ENCODE measurements at regions not wholly inside any gene's neighbourhood (a gene's known extent, or its start where the extent isn't known, plus 50 kb on each side); places are given as distances from the start of the nearest gene placed in this dataset.
A peak's percentile ranks its signal among the peaks of the same experiment; 100 is the strongest.

DNA sequence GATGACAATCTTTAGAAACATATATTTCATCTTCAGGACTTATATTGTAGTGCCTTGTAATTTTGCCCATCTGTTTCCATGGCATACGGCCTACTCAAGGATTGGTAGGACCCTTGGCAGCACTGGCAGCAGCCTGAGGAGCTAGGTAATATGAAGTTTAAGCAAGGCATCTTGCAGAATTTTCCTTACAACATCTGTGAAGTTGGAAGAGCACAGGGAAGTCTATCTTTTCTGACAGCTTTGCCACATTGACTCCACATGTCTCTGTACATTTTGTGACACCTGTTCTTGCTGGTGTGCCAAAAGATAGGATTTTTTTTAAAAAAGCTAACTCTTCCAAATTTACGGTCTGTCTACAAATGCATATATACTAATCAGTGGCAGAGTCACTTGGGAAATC is 1235.2 kb downstream of the PCDH7 start:
- no peak for DNase-seq (ENCODE audit: low read depth)
- TF ChIP-seq, protein P1, sequence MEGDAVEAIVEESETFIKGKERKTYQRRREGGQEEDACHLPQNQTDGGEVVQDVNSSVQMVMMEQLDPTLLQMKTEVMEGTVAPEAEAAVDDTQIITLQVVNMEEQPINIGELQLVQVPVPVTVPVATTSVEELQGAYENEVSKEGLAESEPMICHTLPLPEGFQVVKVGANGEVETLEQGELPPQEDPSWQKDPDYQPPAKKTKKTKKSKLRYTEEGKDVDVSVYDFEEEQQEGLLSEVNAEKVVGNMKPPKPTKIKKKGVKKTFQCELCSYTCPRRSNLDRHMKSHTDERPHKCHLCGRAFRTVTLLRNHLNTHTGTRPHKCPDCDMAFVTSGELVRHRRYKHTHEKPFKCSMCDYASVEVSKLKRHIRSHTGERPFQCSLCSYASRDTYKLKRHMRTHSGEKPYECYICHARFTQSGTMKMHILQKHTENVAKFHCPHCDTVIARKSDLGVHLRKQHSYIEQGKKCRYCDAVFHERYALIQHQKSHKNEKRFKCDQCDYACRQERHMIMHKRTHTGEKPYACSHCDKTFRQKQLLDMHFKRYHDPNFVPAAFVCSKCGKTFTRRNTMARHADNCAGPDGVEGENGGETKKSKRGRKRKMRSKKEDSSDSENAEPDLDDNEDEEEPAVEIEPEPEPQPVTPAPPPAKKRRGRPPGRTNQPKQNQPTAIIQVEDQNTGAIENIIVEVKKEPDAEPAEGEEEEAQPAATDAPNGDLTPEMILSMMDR (IDR thresholded peaks at IDR 0.05; ENCODE audit: control insufficient read depth, extremely low read depth, insufficient read depth) = no peak
- no peak overlapping the region for H3K4me3 ChIP-seq (ENCODE audit: low read depth, low read length)

DNA sequence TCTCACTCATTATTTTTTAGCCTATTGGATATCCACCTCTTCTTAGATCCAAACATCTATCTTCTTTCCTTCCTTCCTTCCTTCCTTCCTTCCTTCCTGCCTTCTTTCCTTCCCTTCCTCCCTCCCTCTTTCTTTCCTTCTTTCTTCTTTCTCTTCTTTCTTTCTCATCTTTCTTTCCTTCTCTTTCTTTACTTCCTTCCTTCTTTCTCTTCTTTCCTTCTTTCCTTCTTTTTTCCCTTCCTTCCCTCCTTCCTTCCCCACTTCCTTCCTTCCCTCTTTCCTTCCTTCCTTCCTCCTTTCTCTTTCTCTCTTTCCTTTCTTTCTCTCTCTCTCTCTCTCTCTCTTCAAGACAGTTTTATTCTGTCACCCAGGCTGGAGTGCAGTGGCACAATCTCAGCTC is 1239.8 kb downstream of the PCDH7 start:
- H3K4me3 ChIP-seq (ENCODE audit: low read depth, low read length) = no peak overlapping the region
- no peak for DNase-seq (ENCODE audit: low read depth)
- TF ChIP-seq, protein P1 (IDR thresholded peaks at IDR 0.05; ENCODE audit: control insufficient read depth, extremely low read depth, insufficient read depth) = no peak

DNA sequence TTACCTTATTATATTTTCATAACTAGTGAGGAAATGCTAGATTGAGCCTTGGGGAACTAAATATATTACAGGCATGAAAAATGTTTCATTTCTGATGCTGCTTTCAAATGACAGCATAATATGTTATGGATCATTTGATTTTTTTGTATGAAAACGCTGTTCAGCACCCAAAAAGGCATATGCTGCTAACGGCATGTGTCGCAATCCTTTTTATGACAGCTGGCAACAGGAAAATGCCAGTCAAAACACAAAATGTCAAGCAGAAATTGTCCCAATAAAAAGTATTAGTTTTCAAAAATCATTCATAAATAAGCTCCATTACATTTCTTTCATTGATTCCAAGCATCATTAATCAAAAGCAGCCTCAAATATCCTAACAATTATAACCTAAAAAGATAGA is 1244.5 kb downstream of the PCDH7 start:
- H3K4me3 ChIP-seq (ENCODE audit: low read depth, low read length) = no peak overlapping the region
- no peak for DNase-seq (ENCODE audit: low read depth)
- TF ChIP-seq, protein P1 (IDR thresholded peaks at IDR 0.05; ENCODE audit: control insufficient read depth, extremely low read depth, insufficient read depth) = no peak

DNA sequence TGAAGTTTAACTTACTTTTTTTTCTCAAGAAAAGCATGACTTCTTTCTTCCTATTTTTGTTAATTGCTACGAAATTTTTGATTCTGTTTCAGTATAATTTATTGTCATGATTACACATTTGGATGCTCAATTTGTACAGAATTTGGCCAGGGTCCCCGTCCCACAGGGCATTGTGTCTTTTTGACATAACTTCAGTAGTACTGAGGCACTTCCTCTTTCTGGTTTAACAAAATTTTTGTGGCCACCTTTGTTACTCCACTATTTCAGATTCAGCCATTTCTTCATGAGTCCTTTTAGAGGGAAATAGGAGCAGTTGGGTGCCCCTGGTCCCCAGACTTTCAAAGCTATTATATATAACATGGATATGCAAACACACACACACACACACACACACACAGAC is 1248.7 kb downstream of the PCDH7 start:
- no peak overlapping the region for H3K4me3 ChIP-seq (ENCODE audit: low read depth, low read length)
- TF ChIP-seq, protein P1 (IDR thresholded peaks at IDR 0.05; ENCODE audit: control insufficient read depth, extremely low read depth, insufficient read depth) = no peak
- DNase-seq (ENCODE audit: low read depth) = no peak

DNA sequence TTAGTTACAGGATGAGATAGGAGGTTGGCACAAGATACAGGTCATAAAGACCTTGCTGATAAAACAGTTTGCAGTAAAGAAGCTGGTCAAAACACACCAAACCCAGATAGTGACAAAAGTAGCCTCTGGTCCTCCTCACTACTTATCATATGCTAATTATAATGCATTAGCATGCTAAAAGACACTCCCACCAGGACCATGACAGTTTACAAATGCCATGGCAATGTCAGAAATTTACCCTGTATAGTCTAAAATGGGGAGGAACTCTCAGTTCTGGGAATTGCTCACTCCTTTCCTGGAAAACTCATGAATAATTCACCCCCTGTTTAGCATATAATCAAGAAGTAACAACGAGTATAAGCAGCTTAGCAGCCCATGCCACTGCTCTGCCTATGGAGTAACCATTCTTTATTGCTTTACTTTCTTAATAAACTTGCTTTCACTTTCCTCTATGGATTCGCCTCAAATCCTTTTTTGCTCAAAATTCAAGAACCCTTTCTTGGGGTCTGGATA is 1254.4 kb downstream of the PCDH7 start:
- TF ChIP-seq, protein P1 (IDR thresholded peaks at IDR 0.05; ENCODE audit: control insufficient read depth, extremely low read depth, insufficient read depth) = no peak
- H3K4me3 ChIP-seq (ENCODE audit: low read depth, low read length) = no peak overlapping the region
- DNase-seq (ENCODE audit: low read depth) = no peak

DNA sequence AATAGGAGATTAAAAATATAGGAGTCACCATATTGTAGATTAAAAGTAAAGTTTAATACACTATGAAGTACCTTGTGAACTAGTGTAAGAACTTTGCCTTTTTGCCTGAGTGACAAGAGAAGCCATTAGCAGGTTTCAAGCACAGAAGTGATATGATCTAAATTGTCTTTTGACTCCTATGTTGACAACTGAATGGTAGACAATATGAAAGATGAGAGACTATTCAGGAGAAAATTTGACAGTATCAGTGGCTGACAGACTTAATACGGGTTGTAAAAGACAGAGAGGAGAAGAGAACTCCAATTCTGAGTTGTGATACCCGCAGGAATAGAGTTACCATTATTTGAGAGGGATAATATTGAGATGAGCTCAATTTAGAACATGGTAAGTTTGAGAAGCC is 1259.8 kb downstream of the PCDH7 start:
- H3K4me3 ChIP-seq (ENCODE audit: low read depth, low read length) = no peak overlapping the region
- no peak for DNase-seq (ENCODE audit: low read depth)

DNA sequence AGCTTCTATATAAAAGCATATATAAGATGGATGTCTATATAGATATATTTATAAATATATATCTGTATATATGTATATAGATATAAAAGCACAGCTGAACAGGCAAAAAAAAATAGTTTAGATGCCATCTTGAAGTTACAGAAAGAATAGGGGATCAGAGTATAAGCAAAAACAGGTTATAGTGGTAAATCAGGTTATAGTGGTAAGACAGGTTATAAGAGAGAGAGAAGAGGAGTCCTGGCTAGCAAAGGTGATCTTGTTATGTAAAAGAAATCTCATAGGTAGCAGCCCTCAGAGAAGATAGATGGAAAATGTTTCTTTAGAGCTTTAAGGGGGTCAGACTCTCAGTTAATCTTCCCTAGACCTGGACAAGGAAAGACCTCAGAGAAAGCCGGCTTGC is 1263.1 kb downstream of the PCDH7 start:
- H3K4me3 ChIP-seq (ENCODE audit: low read depth, low read length) = no peak overlapping the region
- TF ChIP-seq, protein P1 (IDR thresholded peaks at IDR 0.05; ENCODE audit: control insufficient read depth, extremely low read depth, insufficient read depth) = no peak
- peak; percentile 32 for DNase-seq (ENCODE audit: low read depth)

More for the DNA sequence above, 1259.8 kb downstream of the PCDH7 start:
- TF ChIP-seq, protein P1 (IDR thresholded peaks at IDR 0.05; ENCODE audit: control insufficient read depth, extremely low read depth, insufficient read depth) = no peak

Measured in LNCaP clone FGC (cell line).